ENCODE measurements at regions not wholly inside any gene's neighbourhood (a gene's known extent, or its start where the extent isn't known, plus 50 kb on each side); places are given as distances from the start of the nearest gene placed in this dataset.
"Not testable (repeated sequence)": the region's sequence is repeated elsewhere in the genome, so short reads cannot be mapped to it uniquely, and the experiment has no call there.

DNA sequence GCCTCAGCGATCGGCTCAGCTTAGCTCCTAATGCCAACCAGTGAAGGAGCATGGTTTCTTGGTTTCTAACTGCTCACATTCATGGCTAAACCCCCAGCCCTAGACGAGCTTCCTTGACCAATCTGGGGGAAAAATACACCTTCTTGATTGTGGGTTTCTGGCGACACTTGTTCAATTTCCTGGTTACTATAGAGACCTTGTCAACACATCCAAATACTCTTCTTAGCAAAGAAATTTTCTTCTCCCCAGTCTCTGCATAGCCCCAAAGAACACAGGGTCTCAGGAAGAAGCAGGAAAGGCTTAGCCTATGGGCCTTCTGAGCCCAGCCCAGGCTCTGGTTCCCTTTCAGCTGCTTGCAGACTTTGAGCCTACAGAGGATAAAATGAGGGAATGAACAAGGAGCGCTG, 88.5 kb upstream of the SYT13 start:
- Histone ChIP-seq H3K9me3 (ENCODE audit: insufficient read depth, low read depth, low read length) (no peaks in the 10 kb centered on the region), H3K4me1 (ENCODE audit: insufficient read depth, low read length) (no peaks in the 10 kb centered on the region), H4K20me1 (ENCODE audit: insufficient read depth, low read length) (no peaks in the 10 kb centered on the region), H3K4me2 (ENCODE audit: low read length) (no peak overlapping the region), H3K27ac (ENCODE audit: low read depth, low read length) (no peak overlapping the region), H3K79me2 (ENCODE audit: insufficient read depth, low read length) (no peaks in the 10 kb centered on the region), H2AFZ (ENCODE audit: low read depth, low read length) (no peak overlapping the region), H3K4me3 (ENCODE audit: insufficient read depth, low read depth, low read length) (no peak overlapping the region), H3K9ac (ENCODE audit: low read length) (no peak overlapping the region), H3K27me3 (ENCODE audit: insufficient read depth, low read length) (peaks cover 33% of the 10 kb centered on the region), H3K36me3 (ENCODE audit: insufficient read depth, low read length) (no peaks in the 10 kb centered on the region)
- FAIRE-seq (no peak), DNase-seq (ENCODE audit: low read depth) (no peak)
- TF ChIP-seq EZH2 (IDR thresholded peaks at IDR 0.05; ENCODE audit: insufficient read depth, low read length): no peak
- TF ChIP-seq, protein P1, sequence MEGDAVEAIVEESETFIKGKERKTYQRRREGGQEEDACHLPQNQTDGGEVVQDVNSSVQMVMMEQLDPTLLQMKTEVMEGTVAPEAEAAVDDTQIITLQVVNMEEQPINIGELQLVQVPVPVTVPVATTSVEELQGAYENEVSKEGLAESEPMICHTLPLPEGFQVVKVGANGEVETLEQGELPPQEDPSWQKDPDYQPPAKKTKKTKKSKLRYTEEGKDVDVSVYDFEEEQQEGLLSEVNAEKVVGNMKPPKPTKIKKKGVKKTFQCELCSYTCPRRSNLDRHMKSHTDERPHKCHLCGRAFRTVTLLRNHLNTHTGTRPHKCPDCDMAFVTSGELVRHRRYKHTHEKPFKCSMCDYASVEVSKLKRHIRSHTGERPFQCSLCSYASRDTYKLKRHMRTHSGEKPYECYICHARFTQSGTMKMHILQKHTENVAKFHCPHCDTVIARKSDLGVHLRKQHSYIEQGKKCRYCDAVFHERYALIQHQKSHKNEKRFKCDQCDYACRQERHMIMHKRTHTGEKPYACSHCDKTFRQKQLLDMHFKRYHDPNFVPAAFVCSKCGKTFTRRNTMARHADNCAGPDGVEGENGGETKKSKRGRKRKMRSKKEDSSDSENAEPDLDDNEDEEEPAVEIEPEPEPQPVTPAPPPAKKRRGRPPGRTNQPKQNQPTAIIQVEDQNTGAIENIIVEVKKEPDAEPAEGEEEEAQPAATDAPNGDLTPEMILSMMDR (IDR thresholded peaks at IDR 0.05; ENCODE audit: insufficient read depth, low read depth, low read length): no peak
- no peak overlapping the region for H3K27ac Mint-ChIP-seq (ENCODE audit: unreplicated experiment)
- H3K27me3 Mint-ChIP-seq (ENCODE audit: low read depth, unreplicated experiment): peaks cover 95% of the 10 kb centered on the region
- H3K4me3 Mint-ChIP-seq (ENCODE audit: unreplicated experiment): no peak overlapping the region
- H3K9me3 Mint-ChIP-seq (ENCODE audit: unreplicated experiment): peaks cover 6% of the 10 kb centered on the region
- peaks cover 4% of the 10 kb centered on the region for H3K36me3 Mint-ChIP-seq (ENCODE audit: low read depth, unreplicated experiment)
- no peaks in the 10 kb centered on the region for H3K4me1 Mint-ChIP-seq (ENCODE audit: low read depth, unreplicated experiment)

DNA sequence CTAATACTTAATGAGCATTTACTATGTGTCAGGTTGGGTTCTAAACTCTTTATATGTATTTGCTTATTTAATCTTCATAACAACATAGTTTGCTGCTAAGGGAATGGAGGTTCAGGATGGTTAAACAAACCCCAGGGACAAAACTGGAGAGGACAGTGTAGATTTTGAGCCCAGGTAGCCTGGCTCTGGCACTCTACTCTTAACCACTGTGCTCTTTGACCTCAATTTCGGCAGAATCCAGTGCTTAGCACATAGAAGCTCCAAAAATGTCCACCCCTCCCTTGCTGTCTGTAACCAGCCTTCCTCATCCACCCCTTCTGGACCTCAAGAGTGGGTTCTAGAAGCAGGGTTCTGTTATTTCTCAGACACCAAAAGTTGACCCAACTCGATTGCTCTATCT, 88.0 kb upstream of the SYT13 start:
- no peak for TF ChIP-seq EZH2 (IDR thresholded peaks at IDR 0.05; ENCODE audit: insufficient read depth, low read length)
- TF ChIP-seq, protein P1 (IDR thresholded peaks at IDR 0.05; ENCODE audit: insufficient read depth, low read depth, low read length): no peak
- Mint-ChIP-seq H3K4me1 (ENCODE audit: low read depth, unreplicated experiment) (no peaks in the 10 kb centered on the region), H3K27me3 (ENCODE audit: low read depth, unreplicated experiment) (peaks cover 95% of the 10 kb centered on the region), H3K9me3 (ENCODE audit: unreplicated experiment) (peaks cover 6% of the 10 kb centered on the region), H3K4me3 (ENCODE audit: unreplicated experiment) (no peak overlapping the region), H3K27ac (ENCODE audit: unreplicated experiment) (no peak overlapping the region), H3K36me3 (ENCODE audit: low read depth, unreplicated experiment) (peaks cover 3% of the 10 kb centered on the region)
- DNase-seq (ENCODE audit: low read depth) (no peak), FAIRE-seq (no peak)
- Histone ChIP-seq H3K4me1 (ENCODE audit: insufficient read depth, low read length) (no peaks in the 10 kb centered on the region), H3K9me3 (ENCODE audit: insufficient read depth, low read depth, low read length) (no peaks in the 10 kb centered on the region), H3K27me3 (ENCODE audit: insufficient read depth, low read length) (peaks cover 38% of the 10 kb centered on the region), H3K36me3 (ENCODE audit: insufficient read depth, low read length) (no peaks in the 10 kb centered on the region), H3K4me3 (ENCODE audit: insufficient read depth, low read depth, low read length) (no peak overlapping the region), H3K79me2 (ENCODE audit: insufficient read depth, low read length) (no peaks in the 10 kb centered on the region), H3K27ac (ENCODE audit: low read depth, low read length) (no peak overlapping the region), H2AFZ (ENCODE audit: low read depth, low read length) (no peak overlapping the region), H4K20me1 (ENCODE audit: insufficient read depth, low read length) (no peaks in the 10 kb centered on the region), H3K9ac (ENCODE audit: low read length) (no peak overlapping the region), H3K4me2 (ENCODE audit: low read length) (no peak overlapping the region)

- Histone ChIP-seq H3K27ac (ENCODE audit: low read depth, low read length) (no peak overlapping the region), H3K4me1 (ENCODE audit: insufficient read depth, low read length) (no peaks in the 10 kb centered on the region), H3K79me2 (ENCODE audit: insufficient read depth, low read length) (no peaks in the 10 kb centered on the region), H3K9me3 (ENCODE audit: insufficient read depth, low read depth, low read length) (no peaks in the 10 kb centered on the region), H3K4me3 (ENCODE audit: insufficient read depth, low read depth, low read length) (no peak overlapping the region), H4K20me1 (ENCODE audit: insufficient read depth, low read length) (no peaks in the 10 kb centered on the region), H3K9ac (ENCODE audit: low read length) (no peak overlapping the region), H3K27me3 (ENCODE audit: insufficient read depth, low read length) (peaks cover 42% of the 10 kb centered on the region), H3K4me2 (ENCODE audit: low read length) (no peak overlapping the region), H3K36me3 (ENCODE audit: insufficient read depth, low read length) (no peaks in the 10 kb centered on the region), H2AFZ (ENCODE audit: low read depth, low read length) (no peak overlapping the region)
- no peak for FAIRE-seq
- H3K27me3 Mint-ChIP-seq (ENCODE audit: low read depth, unreplicated experiment): peaks cover 95% of the 10 kb centered on the region
- H3K27ac Mint-ChIP-seq (ENCODE audit: unreplicated experiment): no peak overlapping the region
- H3K9me3 Mint-ChIP-seq (ENCODE audit: unreplicated experiment): peaks cover 8% of the 10 kb centered on the region
- no peak for DNase-seq (ENCODE audit: low read depth)
- peaks cover 3% of the 10 kb centered on the region for H3K36me3 Mint-ChIP-seq (ENCODE audit: low read depth, unreplicated experiment)
- no peak overlapping the region for H3K4me3 Mint-ChIP-seq (ENCODE audit: unreplicated experiment)
- TF ChIP-seq EZH2 (IDR thresholded peaks at IDR 0.05; ENCODE audit: insufficient read depth, low read length): no peak
- TF ChIP-seq, protein P1 (IDR thresholded peaks at IDR 0.05; ENCODE audit: insufficient read depth, low read depth, low read length): no peak
- H3K4me1 Mint-ChIP-seq (ENCODE audit: low read depth, unreplicated experiment): no peaks in the 10 kb centered on the region
Observed at GRCh38 chr11:45373506-45374035, 87.4 kb upstream of the SYT13 start.

- peaks cover 99% of the 10 kb centered on the region for H3K27me3 Mint-ChIP-seq (ENCODE audit: low read depth, unreplicated experiment)
- H3K9me3 ChIP-seq (ENCODE audit: insufficient read depth, low read depth, low read length); DNase-seq (ENCODE audit: low read depth); FAIRE-seq; H3K4me1 ChIP-seq (ENCODE audit: insufficient read depth, low read length); H3K9ac ChIP-seq (ENCODE audit: low read length); H3K27ac Mint-ChIP-seq (ENCODE audit: unreplicated experiment); H3K4me3 Mint-ChIP-seq (ENCODE audit: unreplicated experiment); H3K4me2 ChIP-seq (ENCODE audit: low read length); H4K20me1 ChIP-seq (ENCODE audit: insufficient read depth, low read length); H3K4me3 ChIP-seq (ENCODE audit: insufficient read depth, low read depth, low read length); H3K27ac ChIP-seq (ENCODE audit: low read depth, low read length); H3K4me1 Mint-ChIP-seq (ENCODE audit: low read depth, unreplicated experiment); H3K79me2 ChIP-seq (ENCODE audit: insufficient read depth, low read length); H3K9me3 Mint-ChIP-seq (ENCODE audit: unreplicated experiment); H3K36me3 Mint-ChIP-seq (ENCODE audit: low read depth, unreplicated experiment); H2AFZ ChIP-seq (ENCODE audit: low read depth, low read length); H3K36me3 ChIP-seq (ENCODE audit: insufficient read depth, low read length): not testable (repeated sequence)
- H3K27me3 ChIP-seq (ENCODE audit: insufficient read depth, low read length): peaks cover 52% of the 10 kb centered on the region
Observed at GRCh38 chr11:45372414-45372813, 86.3 kb upstream of the SYT13 start.
